Brain microvascular endothelial cell (primary cell): ENCODE measurements at regions not wholly inside any gene's neighbourhood (a gene's known extent, or its start where the extent isn't known, plus 50 kb on each side); places are given as distances from the start of the nearest gene placed in this dataset.

ENCODE experiments used
- DNase-seq: peaks from one replicate; pipeline ENCODE4 v3.0.0-alpha.2; 2020
- H3K27ac ChIP-seq: fragments of 250-450 bp; sonication (Bioruptor Pico); 2 replicates; pipeline ENCODE4 v1.5.1; 2020; ENCODE audit warnings: mild to moderate bottlenecking, moderate library complexity
- H3K27me3 ChIP-seq: fragments of 250-450 bp; sonication (Bioruptor Pico); replicated peaks from 2 replicates; pipeline ENCODE4 v1.5.1; 2020; ENCODE audit warnings: mild to moderate bottlenecking
- H3K36me3 ChIP-seq: fragments of 250-450 bp; sonication (Bioruptor Pico); replicated peaks from 2 replicates; pipeline ENCODE4 v1.5.1; 2020; ENCODE audit warnings: mild to moderate bottlenecking
- H3K4me3 ChIP-seq: 2 replicates; pipeline ENCODE4 v1.5.1; 2011; ENCODE audit warnings: low read depth, mild to moderate bottlenecking, control low read depth, low read length, moderate library complexity
- CTCF ChIP-seq: IDR thresholded peaks from 2 replicates; pipeline ENCODE4 v1.5.1; 2011; ENCODE audit warnings: low read depth, mild to moderate bottlenecking, moderate library complexity, low read length, control low read depth, inconsistent platforms; ENCODE audit errors: missing control alignments
- in situ Hi-C: cut with HindIII; loops from 2 replicates; pipeline ENCODE4 v1.10.0; 2017; ENCODE audit warnings: low sequenced_read_pairs, low pct_ligation_motif_present

GRCh38 chr2:403682-404081, 115.8 kb upstream of the ALKAL2 start:
- in situ Hi-C loops: no loop called here
- Histone ChIP-seq H3K4me3 (no peak overlapping the region), H3K27me3 (no peaks in the 10 kb centered on the region), H3K27ac (no peak overlapping the region), H3K36me3 (no peaks in the 10 kb centered on the region)
- no peak for DNase-seq
- TF ChIP-seq CTCF: no peak

GRCh38 chr2:402721-403120, 114.8 kb upstream of the ALKAL2 start:
- no peak for TF ChIP-seq CTCF
- no peak for DNase-seq
- Histone ChIP-seq H3K27me3 (no peaks in the 10 kb centered on the region), H3K36me3 (no peaks in the 10 kb centered on the region), H3K4me3 (no peak overlapping the region), H3K27ac (no peak overlapping the region)
- in situ Hi-C loops: no loop called here

GRCh38 chr2:402206-402605, 114.3 kb upstream of the ALKAL2 start:
- no peak for TF ChIP-seq CTCF

GRCh38 chr2:401019-401679, 113.3 kb upstream of the ALKAL2 start:
- H3K27ac ChIP-seq: no peak overlapping the region
- H3K36me3 ChIP-seq: no peaks in the 10 kb centered on the region
- no peaks in the 10 kb centered on the region for H3K27me3 ChIP-seq
- no peak for TF ChIP-seq CTCF
- no peak overlapping the region for H3K4me3 ChIP-seq
- in situ Hi-C loops: no loop called here
- peak; percentile 9 for DNase-seq

More at GRCh38 chr2:402206-402605, 114.3 kb upstream of the ALKAL2 start:
- Histone ChIP-seq H3K36me3 (no peaks in the 10 kb centered on the region), H3K4me3 (no peak overlapping the region), H3K27ac (no peak overlapping the region), H3K27me3 (no peaks in the 10 kb centered on the region)
- in situ Hi-C loops: no loop called here
- no peak for DNase-seq

GRCh38 chr2:397926-398325, 110.0 kb upstream of the ALKAL2 start:
- no peak overlapping the region for H3K27ac ChIP-seq
- no peaks in the 10 kb centered on the region for H3K27me3 ChIP-seq
- in situ Hi-C loops: no loop called here
- no peak overlapping the region for H3K4me3 ChIP-seq
- DNase-seq: no peak
- H3K36me3 ChIP-seq: no peaks in the 10 kb centered on the region
- no peak for TF ChIP-seq CTCF

- DNase-seq: no peak
- no peak for TF ChIP-seq CTCF
- Histone ChIP-seq H3K4me3 (no peak overlapping the region), H3K27me3 (no peaks in the 10 kb centered on the region), H3K36me3 (no peaks in the 10 kb centered on the region), H3K27ac (no peak overlapping the region)
- in situ Hi-C loops: no loop called here
Measured at GRCh38 chr2:397521-397920, 109.6 kb upstream of the ALKAL2 start.
